ENCODE measurements at regions not wholly inside any gene's neighbourhood (a gene's known extent, or its start where the extent isn't known, plus 50 kb on each side); places are given as distances from the start of the nearest gene placed in this dataset.

DNA sequence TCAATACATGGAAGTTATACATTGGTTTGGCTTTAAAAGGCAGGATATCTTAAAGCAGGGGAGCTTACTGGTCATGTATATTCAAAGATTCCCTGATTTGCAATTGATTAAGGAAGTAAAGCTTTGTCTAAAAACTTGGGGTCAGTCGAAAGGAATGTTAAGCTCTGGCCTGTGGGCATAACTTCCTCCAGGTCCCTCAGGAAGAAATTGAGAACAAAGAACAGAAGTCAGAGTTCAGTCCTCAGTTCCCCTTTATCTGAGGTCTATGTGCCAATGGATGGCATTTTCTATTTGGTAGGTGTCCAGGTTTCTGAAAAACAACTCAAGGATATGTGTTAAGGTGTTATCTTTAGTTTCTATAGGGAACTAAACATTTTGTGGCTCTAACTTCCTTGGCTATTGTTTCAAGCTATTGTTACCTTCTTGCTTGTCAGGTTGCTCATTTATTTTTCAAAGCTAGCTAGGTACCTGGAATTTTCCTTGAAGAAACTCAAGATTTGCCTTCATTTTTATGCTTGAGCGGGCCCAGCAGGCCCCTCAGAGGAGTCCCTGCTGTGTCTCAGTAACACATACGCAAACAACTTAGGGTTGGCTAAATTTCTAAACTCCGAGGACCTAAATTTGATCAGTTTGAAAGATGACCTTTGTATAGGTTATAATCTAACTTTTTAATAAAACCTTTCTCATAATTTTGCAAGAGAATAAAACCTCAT lies 135.0 kb upstream of the UBE2E2 start:
- H3K4me3 Mint-ChIP-seq, result no peak overlapping the region
- peaks cover 0 to 3% (median 2%) of the 10 kb centered on the region in 3 donors for H3K27me3 Mint-ChIP-seq (ENCODE audit: low read depth in 3 of 3)
- H3K27ac Mint-ChIP-seq, result no peak overlapping the region
- H3K36me3 Mint-ChIP-seq, result no peaks in the 10 kb centered on the region
- H3K4me1 Mint-ChIP-seq, result no peaks in the 10 kb centered on the region
- DNase-seq, result no peak
- peaks cover 0 to 1% (median 0%) of the 10 kb centered on the region in 6 donors for H3K9me3 Mint-ChIP-seq

DNA sequence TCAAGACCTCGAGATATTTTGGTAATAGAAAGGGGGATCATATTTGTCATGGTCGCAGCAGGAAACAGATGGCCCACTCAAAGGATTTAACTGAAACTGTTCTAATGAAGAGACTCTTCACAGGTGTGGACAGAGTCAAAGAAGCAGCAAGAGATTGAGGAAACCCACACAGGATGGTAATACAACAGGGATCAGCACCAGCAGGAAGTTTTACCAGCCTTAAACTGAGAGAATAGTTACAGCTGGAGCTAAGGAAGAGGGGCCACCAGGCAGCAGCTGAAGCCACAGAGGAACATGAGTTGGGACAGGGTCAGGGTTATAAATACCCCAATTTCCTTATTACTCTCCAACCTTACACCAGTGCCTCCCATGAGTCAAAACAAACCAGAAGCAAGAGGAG lies 131.8 kb upstream of the UBE2E2 start:
- H3K4me1 Mint-ChIP-seq, result no peaks in the 10 kb centered on the region
- no peak overlapping the region for H3K4me3 Mint-ChIP-seq
- no peaks in the 10 kb centered on the region for H3K36me3 Mint-ChIP-seq
- no peak for DNase-seq
- no peak overlapping the region for H3K27ac Mint-ChIP-seq
- H3K27me3 Mint-ChIP-seq (ENCODE audit: low read depth in 3 of 3), result peaks cover 0 to 3% (median 2%) of the 10 kb centered on the region in 3 donors
- no peaks in the 10 kb centered on the region for H3K9me3 Mint-ChIP-seq

DNA sequence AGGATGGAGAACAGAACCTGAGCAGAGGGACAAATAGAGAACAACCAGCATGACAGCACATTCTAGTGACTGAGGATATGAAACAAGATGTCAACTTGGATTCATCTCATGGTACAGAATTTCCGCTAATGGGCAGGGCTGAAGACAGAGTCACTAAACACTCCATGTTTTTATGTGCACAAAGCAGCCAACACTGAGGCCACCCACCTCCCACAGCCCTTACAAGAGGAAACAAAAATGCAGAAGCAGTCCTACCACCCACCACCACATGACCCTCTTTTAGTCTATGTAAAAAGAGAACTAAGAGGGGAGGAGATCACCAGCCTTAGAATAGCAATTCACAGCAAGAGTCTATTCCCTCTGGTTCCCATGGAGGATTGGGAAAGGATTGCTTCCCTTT lies 131.4 kb upstream of the UBE2E2 start:
- no peaks in the 10 kb centered on the region for H3K9me3 Mint-ChIP-seq
- H3K27me3 Mint-ChIP-seq (ENCODE audit: low read depth in 3 of 3), result peaks cover 0 to 3% (median 2%) of the 10 kb centered on the region in 3 donors
- H3K4me1 Mint-ChIP-seq, result no peaks in the 10 kb centered on the region
- no peak overlapping the region for H3K4me3 Mint-ChIP-seq
- H3K27ac Mint-ChIP-seq, result no peak overlapping the region
- no peak for DNase-seq
- H3K36me3 Mint-ChIP-seq, result no peaks in the 10 kb centered on the region

DNA sequence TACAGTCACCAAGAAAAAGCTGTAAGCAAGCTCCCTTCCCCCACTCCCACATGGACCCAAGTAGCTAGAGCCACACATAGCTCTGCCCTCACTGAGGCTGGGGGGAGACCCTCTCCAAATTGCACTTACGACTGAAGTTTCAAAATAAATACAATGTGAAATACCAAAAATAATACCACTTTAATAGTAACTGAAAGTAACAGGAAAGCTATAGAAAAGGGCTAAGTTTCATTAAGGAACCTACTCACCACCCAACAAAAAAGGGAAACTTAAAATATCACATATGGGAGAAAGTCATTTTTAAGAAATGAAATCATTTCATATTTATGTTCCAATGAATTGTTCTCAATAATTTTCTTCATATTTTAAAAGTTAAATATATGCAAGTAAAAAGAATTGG lies 130.4 kb upstream of the UBE2E2 start:
- Mint-ChIP-seq H3K9me3 (no peaks in the 10 kb centered on the region), H3K4me1 (no peaks in the 10 kb centered on the region), H3K4me3 (no peak overlapping the region), H3K27me3 (ENCODE audit: low read depth in 3 of 3) (peaks cover 0 to 5% (median 3%) of the 10 kb centered on the region in 3 donors), H3K27ac (no peak overlapping the region), H3K36me3 (no peaks in the 10 kb centered on the region)
- no peak for DNase-seq

DNA sequence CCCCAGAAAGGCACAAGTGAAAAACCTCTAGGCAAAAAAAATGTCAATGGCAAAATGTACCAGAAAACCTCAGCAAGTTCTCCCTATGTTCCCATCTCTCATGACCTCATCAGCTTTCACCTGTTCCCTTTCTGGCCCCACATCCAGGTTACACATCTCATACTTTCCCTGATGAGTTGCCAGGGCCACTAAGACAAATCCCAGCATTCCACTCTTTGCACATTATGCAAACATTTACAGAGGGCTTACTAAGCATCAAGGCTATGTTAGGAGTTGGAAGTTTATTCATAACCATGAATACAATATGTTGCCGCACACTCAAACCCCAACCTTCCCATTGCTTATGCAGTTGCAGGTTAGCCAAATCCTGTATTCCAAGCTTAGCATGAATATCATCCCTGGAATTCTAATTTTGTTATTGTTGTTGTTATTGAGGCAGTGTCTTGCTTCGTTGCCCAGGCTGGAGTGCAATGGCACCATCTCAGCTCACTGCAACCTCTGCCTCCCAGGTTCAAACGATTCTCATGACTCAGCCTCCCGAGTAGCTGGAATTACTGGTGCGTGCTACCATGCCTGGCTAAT lies 129.3 kb upstream of the UBE2E2 start:
- H3K36me3 Mint-ChIP-seq, result no peaks in the 10 kb centered on the region
- peaks cover 0 to 5% (median 3%) of the 10 kb centered on the region in 3 donors for H3K27me3 Mint-ChIP-seq (ENCODE audit: low read depth in 3 of 3)
- no peak overlapping the region for H3K27ac Mint-ChIP-seq
- H3K9me3 Mint-ChIP-seq, result no peaks in the 10 kb centered on the region
- DNase-seq, result no peak
- no peaks in the 10 kb centered on the region for H3K4me1 Mint-ChIP-seq
- H3K4me3 Mint-ChIP-seq, result no peak overlapping the region

DNA sequence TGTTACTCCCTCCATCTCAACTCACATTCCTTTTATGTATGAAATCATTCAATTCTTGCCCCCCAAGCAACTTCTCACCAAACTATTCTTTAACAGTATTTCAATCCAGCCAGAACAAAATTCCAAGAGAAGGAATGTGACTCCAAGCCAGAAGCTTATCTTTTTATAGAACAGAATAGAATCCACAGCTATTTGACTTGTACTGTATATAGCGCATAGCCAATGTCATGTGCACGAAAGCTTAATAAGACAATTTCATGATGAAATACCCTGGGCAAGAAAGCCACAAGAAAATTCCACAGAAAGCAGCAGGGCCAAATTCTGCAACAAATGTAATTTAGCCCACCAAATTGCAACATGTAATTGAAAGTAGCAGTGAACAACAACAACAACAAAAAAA lies 127.6 kb upstream of the UBE2E2 start:
- no peak for DNase-seq
- Mint-ChIP-seq H3K27ac (no peak overlapping the region), H3K4me1 (peaks cover 9 to 12% of the 10 kb centered on the region in 2 donors), H3K27me3 (ENCODE audit: low read depth in 3 of 3) (peaks cover 2 to 7% (median 2%) of the 10 kb centered on the region in 3 donors), H3K36me3 (no peaks in the 10 kb centered on the region), H3K9me3 (peaks cover 0 to 2% (median 0%) of the 10 kb centered on the region in 6 donors), H3K4me3 (no peak overlapping the region)

DNA sequence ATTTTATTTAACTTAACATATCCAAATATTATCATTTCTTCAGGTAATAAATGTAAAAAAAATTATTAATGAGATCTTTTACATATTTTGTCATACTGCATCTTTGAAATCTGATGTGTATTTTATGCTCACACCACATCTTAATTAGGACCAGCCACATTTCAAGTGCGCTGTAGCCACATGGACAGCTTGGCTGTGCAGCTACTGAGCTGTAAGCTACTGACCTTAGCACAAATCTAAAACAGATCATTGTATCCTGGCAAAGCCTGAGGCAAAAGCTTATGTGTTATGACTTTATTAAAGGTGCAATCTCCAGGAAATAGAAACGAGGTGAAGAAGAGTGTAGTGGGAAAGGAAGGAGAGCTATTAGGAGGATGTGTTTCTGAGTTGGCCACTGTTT lies 126.7 kb upstream of the UBE2E2 start:
- Mint-ChIP-seq H3K27ac (no peak overlapping the region), H3K36me3 (no peaks in the 10 kb centered on the region), H3K9me3 (peaks cover 0 to 2% (median 0%) of the 10 kb centered on the region in 6 donors), H3K4me3 (no peak overlapping the region), H3K27me3 (ENCODE audit: low read depth in 3 of 3) (peaks cover 2 to 7% (median 2%) of the 10 kb centered on the region in 3 donors), H3K4me1 (peaks cover 10 to 14% of the 10 kb centered on the region in 2 donors)
- no peak for DNase-seq

DNA sequence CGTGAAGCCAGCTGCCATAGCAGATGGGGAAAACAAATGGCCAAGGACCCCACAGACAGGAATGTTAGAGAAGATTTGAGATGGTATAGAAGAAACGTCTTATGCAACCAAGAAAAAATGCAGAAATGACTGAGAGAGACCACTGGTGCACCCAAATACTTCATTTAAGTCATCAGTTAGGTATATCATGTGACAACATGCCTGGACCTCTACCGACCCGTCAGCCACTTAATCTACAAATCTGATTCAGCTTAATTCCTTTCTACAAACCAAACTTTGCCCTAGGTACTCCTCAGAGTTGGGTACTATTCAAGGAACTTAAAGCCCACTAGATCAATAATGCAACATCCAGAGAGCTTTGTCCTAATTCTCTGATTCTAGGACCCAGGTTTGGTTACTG lies 126.0 kb upstream of the UBE2E2 start:
- DNase-seq, result no peak
- Mint-ChIP-seq H3K4me3 (no peak overlapping the region), H3K36me3 (no peaks in the 10 kb centered on the region), H3K27me3 (ENCODE audit: low read depth in 3 of 3) (peaks cover 2 to 7% (median 3%) of the 10 kb centered on the region in 3 donors), H3K9me3 (peaks cover 0 to 5% (median 0%) of the 10 kb centered on the region in 6 donors), H3K27ac (no peak overlapping the region), H3K4me1 (peaks cover 10 to 14% of the 10 kb centered on the region in 2 donors)

DNA sequence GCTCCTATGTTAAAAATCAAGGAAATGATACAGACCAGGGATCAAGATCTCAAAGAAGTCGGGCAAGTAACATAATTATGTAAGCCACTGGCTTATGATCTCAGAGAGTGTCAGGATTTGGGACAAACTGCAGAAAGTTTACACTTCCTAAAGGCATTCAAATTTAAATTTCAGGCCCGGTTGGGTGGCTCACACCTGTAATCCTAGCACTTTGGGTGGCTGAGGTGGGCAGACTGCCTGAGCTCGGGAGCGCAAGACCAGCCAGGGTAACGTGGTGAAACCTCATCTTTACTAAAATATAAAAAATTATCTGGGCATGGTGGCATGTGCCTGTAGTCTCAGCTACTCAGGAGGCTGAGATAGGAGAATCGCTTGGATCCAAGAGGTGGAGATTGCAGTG lies 124.4 kb upstream of the UBE2E2 start:
- H3K9me3 Mint-ChIP-seq, result peaks cover 0 to 9% (median 0%) of the 10 kb centered on the region in 6 donors
- no peaks in the 10 kb centered on the region for H3K36me3 Mint-ChIP-seq

DNA sequence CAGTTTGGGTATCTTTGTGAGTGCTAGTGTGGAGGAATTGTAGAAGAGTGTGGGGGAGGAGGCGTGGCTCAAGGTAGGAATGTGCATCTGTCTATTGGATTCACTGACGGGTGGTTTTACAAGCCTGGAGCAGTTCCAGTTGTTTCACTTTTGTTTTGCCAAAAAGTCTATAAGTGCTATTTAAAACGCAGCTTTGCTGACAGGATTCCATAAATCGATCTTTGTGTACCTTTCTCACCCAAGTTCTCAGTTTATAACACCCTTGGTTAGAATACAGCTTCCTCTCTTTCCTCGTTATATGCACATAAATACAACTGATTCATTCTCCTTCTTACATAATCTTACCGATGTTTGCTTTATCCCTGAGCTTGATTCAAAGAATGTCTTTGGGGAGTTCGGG lies 123.2 kb upstream of the UBE2E2 start:
- peaks cover 10 to 14% of the 10 kb centered on the region in 2 donors for H3K4me1 Mint-ChIP-seq
- H3K9me3 Mint-ChIP-seq, result peaks cover 0 to 9% (median 0%) of the 10 kb centered on the region in 6 donors
- H3K4me3 Mint-ChIP-seq, result peak overlapping the region in 4 of 5 donors; percentile 11 to 49 (median 26)
- H3K36me3 Mint-ChIP-seq, result no peaks in the 10 kb centered on the region
- DNase-seq, result no peak
- H3K27ac Mint-ChIP-seq, result no peak overlapping the region
- H3K27me3 Mint-ChIP-seq (ENCODE audit: low read depth in 3 of 3), result peaks cover 2 to 7% (median 3%) of the 10 kb centered on the region in 3 donors

More for the DNA sequence above, 124.4 kb upstream of the UBE2E2 start:
- no peak overlapping the region for H3K27ac Mint-ChIP-seq
- DNase-seq, result no peak
- H3K4me1 Mint-ChIP-seq, result peaks cover 10 to 14% of the 10 kb centered on the region in 2 donors
- no peak overlapping the region for H3K4me3 Mint-ChIP-seq
- H3K27me3 Mint-ChIP-seq (ENCODE audit: low read depth in 3 of 3), result peaks cover 2 to 7% (median 3%) of the 10 kb centered on the region in 3 donors

DNA sequence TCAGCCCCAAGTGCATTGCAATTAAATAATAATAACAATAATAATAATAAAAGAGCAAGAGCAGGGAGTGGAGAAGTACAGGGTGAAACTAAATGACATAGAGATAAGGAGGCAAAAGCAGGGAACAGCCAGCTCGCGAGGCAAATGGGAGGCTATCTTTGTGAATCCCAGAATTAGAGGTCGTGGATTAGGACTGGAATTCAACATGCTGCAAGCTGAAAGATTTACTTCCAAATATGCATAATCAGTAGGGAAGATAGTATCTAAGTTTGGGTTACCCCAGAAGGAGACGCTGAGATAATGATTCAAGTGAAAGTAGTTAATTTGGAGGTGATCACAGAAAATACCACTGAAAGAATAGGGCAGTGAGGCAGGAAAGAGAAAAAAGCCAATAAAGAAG lies 119.4 kb upstream of the UBE2E2 start:
- H3K36me3 Mint-ChIP-seq, result no peaks in the 10 kb centered on the region
- no peak overlapping the region for H3K27ac Mint-ChIP-seq
- H3K4me1 Mint-ChIP-seq, result peaks cover 10 to 14% of the 10 kb centered on the region in 2 donors
- peaks cover 0 to 3% (median 3%) of the 10 kb centered on the region in 3 donors for H3K27me3 Mint-ChIP-seq (ENCODE audit: low read depth in 3 of 3)
- H3K4me3 Mint-ChIP-seq, result no peak overlapping the region
- peaks cover 0 to 9% (median 0%) of the 10 kb centered on the region in 6 donors for H3K9me3 Mint-ChIP-seq
- no peak for DNase-seq

DNA sequence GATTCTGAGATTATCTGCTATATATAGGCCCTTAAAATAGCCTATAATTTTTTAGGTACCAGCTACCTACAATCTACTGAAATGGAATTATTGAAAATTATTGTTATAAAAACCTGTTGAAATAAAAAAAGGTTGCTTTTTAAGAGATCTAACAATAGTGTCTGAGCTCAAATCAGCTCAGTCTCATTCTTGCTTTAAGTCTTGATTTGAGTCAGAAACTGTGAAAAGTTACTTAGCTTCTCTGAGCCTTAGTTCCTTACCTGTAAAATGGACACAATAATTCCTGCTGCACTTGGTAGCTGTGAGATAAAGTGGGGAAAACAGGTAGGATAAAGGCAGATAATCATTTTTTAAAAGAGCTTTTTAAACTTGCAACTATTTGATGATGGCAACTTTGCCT lies 118.8 kb upstream of the UBE2E2 start:
- no peaks in the 10 kb centered on the region for H3K36me3 Mint-ChIP-seq
- DNase-seq, result no peak
- no peak overlapping the region for H3K27ac Mint-ChIP-seq
- H3K9me3 Mint-ChIP-seq, result peaks cover 0 to 9% (median 0%) of the 10 kb centered on the region in 6 donors
- peaks cover 10 to 13% of the 10 kb centered on the region in 2 donors for H3K4me1 Mint-ChIP-seq
- H3K27me3 Mint-ChIP-seq (ENCODE audit: low read depth in 3 of 3), result peaks cover 0 to 3% (median 3%) of the 10 kb centered on the region in 3 donors
- H3K4me3 Mint-ChIP-seq, result no peak overlapping the region

DNA sequence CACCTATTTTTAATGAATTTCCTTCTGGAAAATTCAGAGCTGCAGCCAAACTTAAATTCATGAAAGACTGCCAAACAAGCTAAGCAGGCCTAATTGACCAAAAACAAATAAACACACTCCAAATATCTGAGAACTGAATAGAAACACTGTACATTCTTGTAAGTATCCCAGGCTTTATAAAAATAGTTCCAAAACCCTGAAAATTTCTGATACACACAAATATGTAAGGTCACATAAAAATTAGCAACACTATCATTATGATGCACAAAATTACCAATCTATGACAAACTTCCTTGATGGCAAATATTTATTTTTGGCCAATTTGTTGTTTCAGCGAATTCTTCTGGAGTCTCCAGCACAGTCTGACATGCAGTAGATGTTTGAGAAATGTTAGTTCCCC lies 117.9 kb upstream of the UBE2E2 start:
- no peak overlapping the region for H3K27ac Mint-ChIP-seq
- DNase-seq, result no peak
- H3K36me3 Mint-ChIP-seq, result no peaks in the 10 kb centered on the region
- no peak overlapping the region for H3K4me3 Mint-ChIP-seq
- peaks cover 0 to 2% (median 0%) of the 10 kb centered on the region in 3 donors for H3K27me3 Mint-ChIP-seq (ENCODE audit: low read depth in 3 of 3)
- H3K4me1 Mint-ChIP-seq, result peaks cover 3 to 4% of the 10 kb centered on the region in 2 donors
- peaks cover 0 to 9% (median 0%) of the 10 kb centered on the region in 6 donors for H3K9me3 Mint-ChIP-seq

DNA sequence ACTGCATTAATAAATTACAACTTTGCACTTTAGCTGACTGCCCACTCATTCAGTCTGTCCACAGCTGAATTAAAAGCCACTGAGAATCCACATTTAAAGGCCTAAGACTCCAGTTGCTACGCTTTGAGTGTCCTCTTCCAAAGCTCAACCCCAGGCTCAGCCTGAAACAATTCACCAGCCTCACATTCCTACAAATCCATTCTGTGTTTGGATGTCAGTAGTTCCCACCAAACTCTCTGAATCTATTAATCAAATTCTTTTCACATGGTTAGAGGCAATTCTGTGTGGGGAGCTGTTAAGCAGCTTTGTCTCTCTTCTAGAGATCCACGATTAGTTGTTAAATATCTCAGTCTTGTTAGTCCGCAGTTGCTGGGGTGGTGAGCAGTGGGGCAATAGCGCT lies 116.8 kb upstream of the UBE2E2 start:
- no peak overlapping the region for H3K4me3 Mint-ChIP-seq
- H3K4me1 Mint-ChIP-seq, result no peaks in the 10 kb centered on the region
- H3K27ac Mint-ChIP-seq, result no peak overlapping the region
- DNase-seq, result no peak
- H3K9me3 Mint-ChIP-seq, result peaks cover 0 to 8% (median 0%) of the 10 kb centered on the region in 6 donors
- peaks cover 0 to 2% (median 0%) of the 10 kb centered on the region in 3 donors for H3K27me3 Mint-ChIP-seq (ENCODE audit: low read depth in 3 of 3)
- H3K36me3 Mint-ChIP-seq, result no peaks in the 10 kb centered on the region

Data from immature natural killer cell (primary cell).